MCF 10A (cell line): ENCODE measurements at regions not wholly inside any gene's neighbourhood (a gene's known extent, or its start where the extent isn't known, plus 50 kb on each side); places are given as distances from the start of the nearest gene placed in this dataset.

Experiments
- BruUV-seq: library from RNA; stranded (reverse); fragments of 400-500 nt; replicated peaks from 2 replicates; lab custom pipeline; 2021; lab: Mats Ljungman, UMichigan
- CTCF ChIA-PET: fragments of 300-600 bp; sonication (Branson Sonifier 250); formaldehyde crosslinking; extraction: SDS; loops from one replicate; lab custom pipeline; 2021; ENCODE audit warnings: antibody characterized with exemption, inconsistent platforms; lab: Yijun Ruan, JAX
- POLR2A ChIA-PET: fragments of 300-600, 350-650 bp; sonication (Branson Sonifier 250); formaldehyde crosslinking; extraction: SDS; loops from one replicate; lab custom pipeline; 2020; ENCODE audit warnings: antibody characterized with exemption, inconsistent platforms; lab: Yijun Ruan, JAX
- DNase-seq: peaks from one replicate; pipeline ENCODE4 v3.0.0-alpha.2; 2018; ENCODE audit not compliant: unreplicated experiment
- H3K27ac Mint-ChIP-seq: one replicate; pipeline ENCODE4 v1.8.0; 2022; ENCODE audit warnings: mild to moderate bottlenecking, low read depth, mixed read lengths; ENCODE audit not compliant: unreplicated experiment
- H3K27me3 Mint-ChIP-seq: one replicate; pipeline ENCODE4 v1.8.0; 2022; ENCODE audit warnings: mixed read lengths; ENCODE audit not compliant: insufficient read depth, unreplicated experiment
- H3K36me3 Mint-ChIP-seq: one replicate; pipeline ENCODE4 v1.8.0; 2022; ENCODE audit warnings: mild to moderate bottlenecking, moderate library complexity, mixed read lengths; ENCODE audit not compliant: insufficient read depth, unreplicated experiment
- H3K4me1 Mint-ChIP-seq: one replicate; pipeline ENCODE4 v1.8.0; 2022; ENCODE audit warnings: mixed read lengths; ENCODE audit not compliant: insufficient read depth, unreplicated experiment
- H3K4me3 Mint-ChIP-seq: one replicate; pipeline ENCODE4 v1.8.0; 2022; ENCODE audit warnings: mild to moderate bottlenecking, moderate library complexity, mixed read lengths; ENCODE audit not compliant: unreplicated experiment
- H3K9me3 Mint-ChIP-seq: one replicate; pipeline ENCODE4 v1.8.0; 2022; ENCODE audit warnings: mixed read lengths; ENCODE audit not compliant: unreplicated experiment
- CTCF ChIP-seq: fragments of 200-600 bp; IDR thresholded peaks from one replicate; pipeline ENCODE4 v1.8.0; 2022; ENCODE audit warnings: antibody characterized with exemption, mild to moderate bottlenecking; ENCODE audit not compliant: unreplicated experiment
- intact Hi-C: fragments of 100-400 bp; cut with micrococcal nuclease; formaldehyde crosslinking; loops from 2 replicates; pipeline ENCODE4 v1.14.1; 2022

GRCh38 chr1:209132736-209133467 is 450.6 kb upstream of the CAMK1G start:
- BruUV-seq: no TSS peak
- H3K27me3 Mint-ChIP-seq: peaks cover 34% of the 10 kb centered on the region
- no peak for TF ChIP-seq CTCF
- H3K9me3 Mint-ChIP-seq: peaks cover 7% of the 10 kb centered on the region
- H3K27ac Mint-ChIP-seq: no peak overlapping the region
- no peaks in the 10 kb centered on the region for H3K4me1 Mint-ChIP-seq
- POLR2A ChIA-PET: no interaction called here
- CTCF ChIA-PET: interaction anchor here (0.6 kb wide), 1 partner anchor 164 kb away, joined by 3 read pairs; no protein-coding TSS in a partner anchor
- H3K36me3 Mint-ChIP-seq: no peaks in the 10 kb centered on the region
- intact Hi-C loops: no loop called here
- no peak overlapping the region for H3K4me3 Mint-ChIP-seq
- no peak for DNase-seq

- DNase-seq: no peak
- intact Hi-C loops: no loop called here
- no peak overlapping the region for H3K27ac Mint-ChIP-seq
- no peak for TF ChIP-seq CTCF
- H3K4me3 Mint-ChIP-seq: no peak overlapping the region
- POLR2A ChIA-PET: no interaction called here
- BruUV-seq: no TSS peak
- peaks cover 32% of the 10 kb centered on the region for H3K27me3 Mint-ChIP-seq
- H3K9me3 Mint-ChIP-seq: peaks cover 7% of the 10 kb centered on the region
- CTCF ChIA-PET: no interaction called here
- no peaks in the 10 kb centered on the region for H3K4me1 Mint-ChIP-seq
- H3K36me3 Mint-ChIP-seq: no peaks in the 10 kb centered on the region
Measured at GRCh38 chr1:209134001-209134400, 449.5 kb upstream of the CAMK1G start.

- no peak overlapping the region for H3K4me3 Mint-ChIP-seq
- intact Hi-C loops: no loop called here
- no peaks in the 10 kb centered on the region for H3K36me3 Mint-ChIP-seq
Measured at GRCh38 chr1:209143916-209144315, 439.6 kb upstream of the CAMK1G start.

More at GRCh38 chr1:209143916-209144315, 439.6 kb upstream of the CAMK1G start:
- H3K27me3 Mint-ChIP-seq: peaks cover 62% of the 10 kb centered on the region
- TF ChIP-seq CTCF: no peak
- H3K9me3 Mint-ChIP-seq: no peaks in the 10 kb centered on the region
- ChIA-PET POLR2A (interaction anchor here (0.6 to 1.1 kb wide), 2 partner anchors 26 to 283 kb away, joined by 3 to 4 read pairs; no protein-coding TSS in a partner anchor), CTCF (interaction anchor here (0.7 to 0.8 kb wide), 2 partner anchors 10 to 58 kb away, joined by 3 to 5 read pairs; no protein-coding TSS in a partner anchor)
- no peaks in the 10 kb centered on the region for H3K4me1 Mint-ChIP-seq
- no peak for DNase-seq
- BruUV-seq: no TSS peak
- H3K27ac Mint-ChIP-seq: no peak overlapping the region
